BJ (cell line): ENCODE measurements at regions not wholly inside any gene's neighbourhood (a gene's known extent, or its start where the extent isn't known, plus 50 kb on each side); places are given as distances from the start of the nearest gene placed in this dataset.

ENCODE experiments used
- CTCF ChIA-PET: fragments of 350-600 bp; formaldehyde crosslinking; extraction: SDS; loops from one replicate; lab custom pipeline; 2021; ENCODE audit warnings: antibody characterized with exemption, inconsistent platforms; lab: Yijun Ruan, JAX
- POLR2A ChIA-PET: fragments of 300-600 bp; sonication (Branson Sonifier 250); formaldehyde crosslinking; extraction: SDS; loops from one replicate; lab custom pipeline; 2021; ENCODE audit warnings: antibody characterized with exemption; lab: Charles Lee
- DNase-seq: peaks from one replicate; pipeline ENCODE4 v3.0.0-alpha.2; 2011; ENCODE audit warnings: low read depth
- H3K27me3 ChIP-seq: 2 replicates; pipeline ENCODE4 v1.6.0; 2011; ENCODE audit warnings: low read length; ENCODE audit not compliant: control insufficient read depth, insufficient read depth
- H3K36me3 ChIP-seq: 2 replicates; pipeline ENCODE4 v1.5.1; 2011; ENCODE audit warnings: low read length; ENCODE audit not compliant: control insufficient read depth, insufficient read depth
- H3K4me3 ChIP-seq: 2 replicates; pipeline ENCODE4 v1.5.1; 2011; ENCODE audit warnings: low read depth, mild to moderate bottlenecking, control low read depth, low read length
- CTCF ChIP-seq: IDR thresholded peaks from 2 replicates; pipeline ENCODE4 v1.5.1; 2011; ENCODE audit warnings: low read depth, mild to moderate bottlenecking, control low read depth, inconsistent platforms, low read length, moderate library complexity; ENCODE audit not compliant: insufficient read depth

DNA sequence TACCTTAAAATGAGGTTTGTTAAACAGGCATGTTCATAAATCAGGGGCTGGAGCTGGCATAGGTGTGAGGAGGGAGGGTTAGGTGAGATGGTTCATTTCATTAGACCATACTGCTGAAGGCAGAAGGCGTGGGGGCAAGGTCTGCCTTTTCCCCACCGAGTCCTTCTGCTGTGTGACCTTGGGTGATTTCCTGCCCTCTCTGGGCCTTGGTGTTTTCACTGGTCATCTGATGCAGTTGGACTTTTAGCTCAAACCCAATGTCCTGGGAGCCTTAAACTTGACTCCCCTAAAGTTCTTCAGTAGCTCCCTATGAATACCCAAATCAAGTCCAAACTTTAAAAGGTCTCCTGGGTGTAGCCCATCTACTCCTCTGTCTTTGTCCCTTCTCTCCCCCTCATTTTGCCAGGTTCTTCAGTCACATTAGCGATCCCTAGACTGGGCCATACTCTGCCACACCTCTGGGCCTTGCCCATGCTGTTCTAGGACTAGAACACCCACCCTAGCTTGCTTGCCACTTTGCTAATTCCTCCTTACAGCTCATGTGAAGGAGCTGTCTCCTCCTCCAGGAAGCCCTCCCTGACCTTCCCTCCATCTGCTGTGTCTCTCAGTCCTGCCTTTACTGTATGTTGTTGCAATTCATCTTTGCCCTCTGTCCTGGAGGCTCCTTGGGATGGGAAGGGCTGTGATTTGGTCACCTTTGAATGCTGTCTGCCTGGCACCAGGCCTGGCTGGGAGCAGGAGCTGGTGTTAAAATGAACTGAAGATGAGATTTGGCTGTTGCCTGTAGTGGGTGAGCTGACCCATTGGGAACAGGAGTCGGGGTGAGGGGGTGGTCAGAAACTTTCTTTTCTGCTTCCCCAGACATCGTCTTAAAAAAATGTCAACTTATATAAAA is 85.4 kb upstream of the HS6ST1 start:
- no peak overlapping the region for H3K4me3 ChIP-seq
- H3K27me3 ChIP-seq, result no peaks in the 10 kb centered on the region
- ChIA-PET POLR2A (no interaction called here), CTCF (interaction anchor here (0.6 to 1.6 kb wide), 2 partner anchors 11 to 349 kb away, joined by 3 to 7 read pairs; no protein-coding TSS in a partner anchor)
- TF ChIP-seq CTCF, result no peak
- DNase-seq, result no peak
- H3K36me3 ChIP-seq, result no peaks in the 10 kb centered on the region

GRCh38 chr2:128404709-128405466 is 86.2 kb upstream of the HS6ST1 start:
- Histone ChIP-seq H3K27me3 (no peaks in the 10 kb centered on the region), H3K36me3 (no peaks in the 10 kb centered on the region), H3K4me3 (no peak overlapping the region)
- DNase-seq, result no peak
- ChIA-PET POLR2A (no interaction called here), CTCF (interaction anchor here (0.6 kb wide), 2 partner anchors 348 to 1233 kb away, joined by 6 to 7 read pairs; no protein-coding TSS in a partner anchor)
- no peak for TF ChIP-seq CTCF

DNA sequence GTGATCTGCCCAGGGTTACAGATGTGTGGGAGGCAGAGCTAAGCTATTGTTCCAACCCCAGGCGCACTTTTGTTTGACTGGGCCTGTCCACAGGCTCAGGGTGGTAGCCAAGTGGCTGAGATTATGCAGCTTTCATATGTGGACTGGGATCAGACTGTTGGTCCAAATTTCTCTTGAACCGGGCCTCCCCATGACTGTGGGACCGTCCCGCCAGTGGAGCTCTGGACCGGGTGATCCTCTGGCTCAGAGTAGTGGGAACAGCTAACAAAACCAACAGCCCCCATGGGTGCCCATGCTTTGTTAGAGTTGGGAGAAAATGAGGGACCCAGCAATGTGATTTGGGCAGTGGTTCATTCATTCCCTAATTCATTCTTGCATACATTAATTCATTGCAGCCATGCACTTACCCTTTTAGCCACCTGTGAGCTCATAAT is 86.8 kb upstream of the HS6ST1 start:
- no peak for TF ChIP-seq CTCF
- ChIA-PET CTCF (interaction anchor here (0.6 kb wide), 1 partner anchor 1233 kb away, joined by 6 read pairs; no protein-coding TSS in a partner anchor), POLR2A (no interaction called here)
- DNase-seq, result no peak
- Histone ChIP-seq H3K36me3 (no peaks in the 10 kb centered on the region), H3K27me3 (no peaks in the 10 kb centered on the region), H3K4me3 (no peak overlapping the region)

DNA sequence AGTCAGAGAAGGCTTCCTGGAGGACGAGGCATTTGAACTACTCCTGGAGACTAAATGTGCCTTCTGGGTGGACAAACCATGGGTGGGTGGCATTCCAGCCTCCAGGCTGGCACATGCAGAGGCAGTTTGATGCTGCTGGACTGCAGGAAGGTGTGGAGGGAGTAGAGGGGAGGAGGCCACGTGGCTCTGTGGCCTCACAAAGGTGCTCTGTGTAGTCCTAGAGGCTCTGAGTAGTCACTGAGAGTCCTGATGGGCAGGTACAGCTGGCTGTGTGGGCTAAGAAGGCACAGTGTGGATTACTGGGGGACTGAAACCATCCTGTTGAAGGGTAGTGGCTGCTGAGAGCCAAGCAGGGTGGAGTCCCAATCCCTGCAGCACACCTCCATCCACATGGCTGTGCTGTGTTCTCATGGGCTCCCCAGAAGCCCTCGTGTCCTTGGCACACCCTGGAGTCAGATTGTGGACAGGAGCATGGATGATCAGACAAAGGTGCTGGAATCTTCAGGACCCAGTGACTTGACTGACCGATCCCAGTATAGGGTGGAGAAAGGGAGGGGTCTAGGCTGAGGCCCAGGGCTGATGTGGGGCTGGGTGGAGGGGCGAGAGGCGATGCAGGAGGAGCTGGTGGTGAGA is 87.4 kb upstream of the HS6ST1 start:
- Histone ChIP-seq H3K4me3 (no peak overlapping the region), H3K36me3 (no peaks in the 10 kb centered on the region), H3K27me3 (no peaks in the 10 kb centered on the region)
- TF ChIP-seq CTCF, result no peak
- no peak for DNase-seq
- ChIA-PET CTCF (interaction anchor here (0.6 kb wide), 1 partner anchor 1234 kb away, joined by 6 read pairs; no protein-coding TSS in a partner anchor), POLR2A (no interaction called here)
